IMR-90 (cell line): ENCODE measurements at regions not wholly inside any gene's neighbourhood (a gene's known extent, or its start where the extent isn't known, plus 50 kb on each side); places are given as distances from the start of the nearest gene placed in this dataset.
A peak's percentile ranks its signal among the peaks of the same experiment; 100 is the strongest.

Source experiments
- ATAC-seq: fragments of 200-7000 bp; cut with Tn5 transposase; 2 replicates; pipeline ENCODE4 v1.9.1; 2020; ENCODE audit warnings: low read depth, mild to moderate bottlenecking, moderate library complexity
- BruUV-seq: library from RNA; stranded (reverse); fragments of 400-500 nt; replicated peaks from 2 replicates; lab custom pipeline; 2021; lab: Mats Ljungman, UMichigan
- CTCF ChIA-PET: fragments of 300-600 bp; formaldehyde crosslinking; extraction: SDS; loops from one replicate; lab custom pipeline; 2021; ENCODE audit warnings: antibody characterized with exemption; lab: Yijun Ruan, JAX
- POLR2A ChIA-PET: fragments of 300-600 bp; sonication (Branson Sonifier 250); formaldehyde crosslinking; loops from one replicate; lab custom pipeline; 2022; ENCODE audit warnings: antibody characterized with exemption; ENCODE audit not compliant: unreplicated experiment; lab: Charles Lee
- DNase-seq: peaks from one replicate; pipeline ENCODE4 v3.0.0; 2013
- H2AFZ ChIP-seq: replicated peaks from 2 replicates; pipeline ENCODE3; 2013; ENCODE audit warnings: low read length, mild to moderate bottlenecking; ENCODE audit not compliant: poor library complexity
- H2AK5ac ChIP-seq: 2 replicates; pipeline ENCODE4 v1.6.1; 2013; ENCODE audit warnings: low read depth, low read length, inconsistent platforms
- H2AK9ac ChIP-seq: replicated peaks from 2 replicates; pipeline ENCODE3; 2013; ENCODE audit warnings: mild to moderate bottlenecking, low read depth, low read length, moderate library complexity; ENCODE audit not compliant: poor library complexity
- H2BK120ac ChIP-seq: 2 replicates; pipeline ENCODE4 v1.6.1; 2013; ENCODE audit warnings: low read depth, low read length, inconsistent platforms
- H2BK15ac ChIP-seq: 3 replicates; pipeline ENCODE4 v1.6.1; 2013; ENCODE audit warnings: low read depth, low read length, inconsistent platforms
- H2BK20ac ChIP-seq: 2 replicates; pipeline ENCODE4 v1.6.1; 2013; ENCODE audit warnings: low read depth, mild to moderate bottlenecking, inconsistent platforms, low read length, moderate library complexity
- H2BK5ac ChIP-seq: 2 replicates; pipeline ENCODE4 v1.6.1; 2013; ENCODE audit warnings: mild to moderate bottlenecking, low read depth, low read length, inconsistent platforms; ENCODE audit not compliant: poor library complexity, severe bottlenecking
- H3K14ac ChIP-seq: replicated peaks from 2 replicates; pipeline ENCODE4 v1.6.1; 2013; ENCODE audit warnings: low read depth, low read length, inconsistent platforms
- H3K18ac ChIP-seq: 2 replicates; pipeline ENCODE4 v1.6.1; 2013; ENCODE audit warnings: low read depth, low read length, control low read depth
- H3K23ac ChIP-seq: 2 replicates; pipeline ENCODE4 v1.6.1; 2013; ENCODE audit warnings: low read depth, low read length, inconsistent platforms
- H3K27ac ChIP-seq: 2 replicates; pipeline ENCODE4 v1.5.1; 2013; ENCODE audit warnings: mild to moderate bottlenecking, control low read depth, low read length; ENCODE audit not compliant: insufficient read depth
- H3K27me3 ChIP-seq: 2 replicates; pipeline ENCODE4 v1.6.1; 2013; ENCODE audit warnings: low read length; ENCODE audit not compliant: control insufficient read depth, insufficient read depth
- H3K36me3 ChIP-seq: 2 replicates; pipeline ENCODE4 v1.6.1; 2013; ENCODE audit warnings: low read length, mixed read lengths; ENCODE audit not compliant: control insufficient read depth, insufficient read depth
- H3K4ac ChIP-seq: 2 replicates; pipeline ENCODE4 v1.6.1; 2013; ENCODE audit warnings: low read depth, low read length, inconsistent platforms
- H3K4me1 ChIP-seq: 2 replicates; pipeline ENCODE4 v1.6.1; 2013; ENCODE audit warnings: low read length, mixed read lengths; ENCODE audit not compliant: control insufficient read depth, insufficient read depth
- H3K4me2 ChIP-seq: 2 replicates; pipeline ENCODE4 v1.6.1; 2013; ENCODE audit warnings: low read depth, mild to moderate bottlenecking, control low read depth, low read length, moderate library complexity
- H3K4me3 ChIP-seq: 2 replicates; pipeline ENCODE4 v1.5.1; 2013; ENCODE audit warnings: low read depth, mild to moderate bottlenecking, control low read depth, low read length, moderate library complexity; ENCODE audit not compliant: insufficient read depth
- H3K56ac ChIP-seq: 2 replicates; pipeline ENCODE4 v1.6.1; 2013; ENCODE audit warnings: low read length, inconsistent platforms; ENCODE audit not compliant: insufficient read depth; ENCODE audit errors: extremely low read depth
- H3K79me1 ChIP-seq, 2 experiments: 2 replicates each; pipeline ENCODE4 v1.6.1; 2013; ENCODE audit warnings: low read length in 2 of 2, inconsistent platforms in 1 of 2, low read depth in 1 of 2
- H3K9ac ChIP-seq: 2 replicates; pipeline ENCODE4 v1.6.1; 2013; ENCODE audit warnings: low read depth, low read length, control low read depth
- H3K9me1 ChIP-seq: 2 replicates; pipeline ENCODE4 v1.6.1; 2013; ENCODE audit warnings: low read length, inconsistent platforms; ENCODE audit not compliant: insufficient read depth
- H3K9me3 ChIP-seq: 2 replicates; pipeline ENCODE4 v1.6.1; 2013; ENCODE audit warnings: low read length; ENCODE audit not compliant: control insufficient read depth, insufficient read depth
- H4K20me1 ChIP-seq: 2 replicates; pipeline ENCODE4 v1.6.1; 2013; ENCODE audit warnings: low read length, inconsistent platforms; ENCODE audit not compliant: insufficient read depth
- H4K5ac ChIP-seq: 2 replicates; pipeline ENCODE4 v1.6.1; 2013; ENCODE audit warnings: mild to moderate bottlenecking, low read depth, low read length, control low read depth
- H4K8ac ChIP-seq, 2 experiments: 2 replicates each; pipeline ENCODE4 v1.6.1; 2013; ENCODE audit warnings: low read depth in 2 of 2, low read length in 2 of 2, control low read depth in 1 of 2, inconsistent platforms in 1 of 2
- H4K91ac ChIP-seq: 2 replicates; pipeline ENCODE4 v1.6.1; 2013; ENCODE audit warnings: low read depth, low read length, inconsistent platforms; ENCODE audit not compliant: insufficient read depth
- BHLHE40 ChIP-seq: fragments of 150-350 bp; IDR thresholded peaks from 2 replicates; pipeline ENCODE4 v1.6.1; 2016; ENCODE audit warnings: mild to moderate bottlenecking, low read depth, low read length
- CEBPB ChIP-seq: IDR thresholded peaks from 2 replicates; pipeline ENCODE4 v1.6.1; 2012; ENCODE audit warnings: low read depth, low read length, improper control_type of control experiment
- CHD1 ChIP-seq: IDR thresholded peaks from 2 replicates; pipeline ENCODE4 v1.6.1; 2012; ENCODE audit warnings: low read depth, low read length, improper control_type of control experiment
- CTCF ChIP-seq: conservative IDR thresholded peaks from 2 replicates; pipeline ENCODE4 v1.5.1; 2012; ENCODE audit warnings: mild to moderate bottlenecking, low read depth, low read length, improper control_type of control experiment
- FOS ChIP-seq: fragments of 150-350 bp; IDR thresholded peaks from 2 replicates; pipeline ENCODE4 v1.6.1; 2016; ENCODE audit warnings: low read depth, low read length
- MAZ ChIP-seq: IDR thresholded peaks from 2 replicates; pipeline ENCODE4 v1.6.1; 2012; ENCODE audit warnings: low read depth, mild to moderate bottlenecking, low read length, improper control_type of control experiment, moderate library complexity, borderline replicate concordance
- MXI1 ChIP-seq: IDR thresholded peaks from 2 replicates; pipeline ENCODE4 v1.6.1; 2012; ENCODE audit warnings: low read depth, mild to moderate bottlenecking, low read length, moderate library complexity, borderline replicate concordance
- NFE2L2 ChIP-seq: fragments of 150-350 bp; IDR thresholded peaks from 2 replicates; pipeline ENCODE4 v1.6.1; 2016; ENCODE audit warnings: low read depth, mild to moderate bottlenecking, low read length
- POLR2A ChIP-seq: IDR thresholded peaks from 2 replicates; pipeline ENCODE4 v1.6.1; 2012; ENCODE audit warnings: mild to moderate bottlenecking, low read depth, low read length
- RAD21 ChIP-seq: IDR thresholded peaks from 2 replicates; pipeline ENCODE4 v1.6.1; 2012; ENCODE audit warnings: low read length, improper control_type of control experiment
- RCOR1 ChIP-seq: IDR thresholded peaks from 2 replicates; pipeline ENCODE4 v1.6.1; 2012; ENCODE audit warnings: mild to moderate bottlenecking, low read length, improper control_type of control experiment; ENCODE audit not compliant: insufficient replicate concordance
- RFX5 ChIP-seq: IDR thresholded peaks from 2 replicates; pipeline ENCODE4 v1.8.0; 2012; ENCODE audit warnings: low read depth, mild to moderate bottlenecking, low read length, moderate library complexity
- SMC3 ChIP-seq: fragments of 150-350 bp; IDR thresholded peaks from 2 replicates; pipeline ENCODE4 v1.6.1; 2016; ENCODE audit warnings: low read depth, mild to moderate bottlenecking, antibody characterized with exemption, low read length, moderate library complexity
- WGBS, 2 experiments: methylation state at CpG; one replicate each; pipeline versions ENCODE4 v1.1.5 to v1.1.7; 2013; ENCODE audit warnings: missing lambda C conversion rate in 2 of 2; ENCODE audit not compliant: insufficient read length in 1 of 2; ENCODE audit errors: extremely low coverage in 2 of 2; 5-methylcytosine and 5-hydroxymethylcytosine counted together
- dilution Hi-C: fragments of 300-500 bp; cut with HindIII; formaldehyde crosslinking; loops from one replicate; pipeline ENCODE4 v1.14.3; 2018; ENCODE audit warnings: low sequenced_read_pairs; ENCODE audit not compliant: unreplicated experiment
- in situ Hi-C: fragments of 300-500 bp; cut with MboI; formaldehyde crosslinking; loops from 3 replicates; pipeline ENCODE4 v1.14.3; 2019; ENCODE audit warnings: low sequenced_read_pairs, inconsistent platforms, mixed read lengths
- intact Hi-C: fragments of 100-400 bp; cut with micrococcal nuclease; formaldehyde crosslinking; loops from 2 replicates; pipeline ENCODE4 v1.10.0; 2022
- TF ChIP-seq, protein P1 (sequence below): fragments of 150-350 bp; IDR thresholded peaks from 2 replicates; pipeline ENCODE4 v1.6.1; 2016; ENCODE audit warnings: low read depth, mild to moderate bottlenecking, low read length, moderate library complexity, borderline replicate concordance
- TF ChIP-seq, protein P2 (sequence below): fragments of 150-350 bp; IDR thresholded peaks from 2 replicates; pipeline ENCODE4 v1.6.1; 2017; ENCODE audit warnings: mild to moderate bottlenecking, antibody characterized with exemption, low read length, low read depth

- no peaks in the 10 kb centered on the region for H3K4me1 ChIP-seq
- no peak overlapping the region for H3K14ac ChIP-seq
- intact Hi-C loops: no loop called here
- no peak overlapping the region for H3K4me3 ChIP-seq
- dilution Hi-C loops: no loop called here
- no peak overlapping the region for H3K18ac ChIP-seq
- no peak overlapping the region for H2AFZ ChIP-seq
- BruUV-seq: no TSS peak
- H3K4me2 ChIP-seq: no peak overlapping the region
- H3K23ac ChIP-seq: no peak overlapping the region
- H4K8ac ChIP-seq: no peak overlapping the region
- no peak for ATAC-seq
- no peak overlapping the region for H4K91ac ChIP-seq
- H2BK15ac ChIP-seq: no peak overlapping the region
- ChIA-PET POLR2A (no interaction called here), CTCF (no interaction called here)
- H4K5ac ChIP-seq: no peak overlapping the region
- no peaks in the 10 kb centered on the region for H3K36me3 ChIP-seq
- H3K9ac ChIP-seq: no peak overlapping the region
- H2BK20ac ChIP-seq: no peak overlapping the region
- H3K4ac ChIP-seq: no peak overlapping the region
- H2AK5ac ChIP-seq: no peak overlapping the region
- no peak overlapping the region for H3K27ac ChIP-seq
- H3K27me3 ChIP-seq: no peaks in the 10 kb centered on the region
- no peaks in the 10 kb centered on the region for H4K20me1 ChIP-seq
- H2BK120ac ChIP-seq: no peak overlapping the region
- in situ Hi-C loops: no loop called here
- no peak for TF ChIP-seq CEBPB
- TF ChIP-seq CTCF: no peak
- no peak for TF ChIP-seq MAZ
- TF ChIP-seq NFE2L2: no peak
- TF ChIP-seq RCOR1: no peak
- TF ChIP-seq CHD1: no peak
- no peak for TF ChIP-seq RFX5
- no peak for TF ChIP-seq FOS
- no peak for TF ChIP-seq RAD21
- TF ChIP-seq, protein P1, sequence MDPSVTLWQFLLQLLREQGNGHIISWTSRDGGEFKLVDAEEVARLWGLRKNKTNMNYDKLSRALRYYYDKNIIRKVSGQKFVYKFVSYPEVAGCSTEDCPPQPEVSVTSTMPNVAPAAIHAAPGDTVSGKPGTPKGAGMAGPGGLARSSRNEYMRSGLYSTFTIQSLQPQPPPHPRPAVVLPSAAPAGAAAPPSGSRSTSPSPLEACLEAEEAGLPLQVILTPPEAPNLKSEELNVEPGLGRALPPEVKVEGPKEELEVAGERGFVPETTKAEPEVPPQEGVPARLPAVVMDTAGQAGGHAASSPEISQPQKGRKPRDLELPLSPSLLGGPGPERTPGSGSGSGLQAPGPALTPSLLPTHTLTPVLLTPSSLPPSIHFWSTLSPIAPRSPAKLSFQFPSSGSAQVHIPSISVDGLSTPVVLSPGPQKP: no peak
- TF ChIP-seq SMC3: no peak
- no peak for TF ChIP-seq MXI1
- no peak for TF ChIP-seq BHLHE40
- TF ChIP-seq POLR2A: no peak
- TF ChIP-seq, protein P2, sequence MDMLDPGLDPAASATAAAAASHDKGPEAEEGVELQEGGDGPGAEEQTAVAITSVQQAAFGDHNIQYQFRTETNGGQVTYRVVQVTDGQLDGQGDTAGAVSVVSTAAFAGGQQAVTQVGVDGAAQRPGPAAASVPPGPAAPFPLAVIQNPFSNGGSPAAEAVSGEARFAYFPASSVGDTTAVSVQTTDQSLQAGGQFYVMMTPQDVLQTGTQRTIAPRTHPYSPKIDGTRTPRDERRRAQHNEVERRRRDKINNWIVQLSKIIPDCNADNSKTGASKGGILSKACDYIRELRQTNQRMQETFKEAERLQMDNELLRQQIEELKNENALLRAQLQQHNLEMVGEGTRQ: no peak
- no peak overlapping the region for H2BK5ac ChIP-seq
- H2AK9ac ChIP-seq: no peak overlapping the region
- 80% methylated on average over 1 of the region's 2 CpGs; no CpG with 5 or more reads in 1 of the 2 experiments for WGBS, 2 experiments
- DNase-seq: peak; percentile 14
- H3K56ac ChIP-seq: no peak overlapping the region
- H3K9me3 ChIP-seq: no peaks in the 10 kb centered on the region
- H3K79me1 ChIP-seq: no peaks in the 10 kb centered on the region
- no peaks in the 10 kb centered on the region for H3K9me1 ChIP-seq
These were observed 1102.2 kb downstream of the TUSC7 start for GRCh38 chr3:117811786-117812185.
